LNCAP (cell line): ENCODE measurements at regions not wholly inside any gene's neighbourhood (a gene's known extent, or its start where the extent isn't known, plus 50 kb on each side); places are given as distances from the start of the nearest gene placed in this dataset.

ENCODE experiments used
- CTCF ChIP-seq: fragments of 450-650 bp; IDR thresholded peaks from 2 replicates; pipeline ENCODE4 v1.5.1; 2017; ENCODE audit warnings: mild to moderate bottlenecking

GRCh38 chr12:98453070-98453469 is 62.3 kb upstream of the TMPO start:
- TF ChIP-seq CTCF: no peak

DNA sequence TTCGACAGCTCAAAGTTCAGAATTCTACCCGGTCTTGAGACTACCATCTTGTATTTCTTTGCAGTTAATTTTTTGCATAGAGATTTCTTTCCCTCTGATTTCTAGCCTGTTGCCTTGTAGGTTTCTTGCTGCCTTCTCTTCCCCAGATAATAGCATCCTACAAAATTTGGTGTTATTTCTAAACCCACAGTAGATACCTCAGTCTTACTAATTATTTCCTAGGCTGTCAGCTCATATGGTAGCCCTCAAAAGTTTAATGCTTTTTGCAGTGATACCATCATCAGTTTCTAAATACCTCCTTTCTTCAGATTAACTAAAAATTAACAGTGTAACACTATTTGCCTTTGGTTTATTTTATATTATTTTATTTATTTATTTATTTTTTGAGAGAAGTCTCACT is 61.9 kb upstream of the TMPO start:
- no peak for TF ChIP-seq CTCF

DNA sequence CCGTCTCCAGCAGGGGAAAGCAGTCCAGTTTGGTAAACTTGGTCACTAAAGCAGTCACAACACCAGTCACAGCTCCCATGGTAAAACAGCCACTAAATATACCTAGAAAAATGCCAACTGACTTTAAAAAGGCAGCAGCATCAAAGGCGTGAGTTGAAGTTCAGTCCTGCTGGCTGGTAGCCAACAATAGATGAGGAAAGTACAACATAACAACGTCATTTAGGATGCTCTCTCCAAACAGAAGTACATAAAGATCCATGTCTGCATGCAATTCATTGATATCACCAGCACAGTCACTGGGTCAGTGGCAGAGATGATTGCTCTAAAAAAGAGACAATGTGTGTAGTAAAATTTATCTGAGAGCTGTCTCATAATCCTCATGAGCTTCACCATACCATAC is 59.3 kb upstream of the TMPO start:
- TF ChIP-seq CTCF: no peak

DNA sequence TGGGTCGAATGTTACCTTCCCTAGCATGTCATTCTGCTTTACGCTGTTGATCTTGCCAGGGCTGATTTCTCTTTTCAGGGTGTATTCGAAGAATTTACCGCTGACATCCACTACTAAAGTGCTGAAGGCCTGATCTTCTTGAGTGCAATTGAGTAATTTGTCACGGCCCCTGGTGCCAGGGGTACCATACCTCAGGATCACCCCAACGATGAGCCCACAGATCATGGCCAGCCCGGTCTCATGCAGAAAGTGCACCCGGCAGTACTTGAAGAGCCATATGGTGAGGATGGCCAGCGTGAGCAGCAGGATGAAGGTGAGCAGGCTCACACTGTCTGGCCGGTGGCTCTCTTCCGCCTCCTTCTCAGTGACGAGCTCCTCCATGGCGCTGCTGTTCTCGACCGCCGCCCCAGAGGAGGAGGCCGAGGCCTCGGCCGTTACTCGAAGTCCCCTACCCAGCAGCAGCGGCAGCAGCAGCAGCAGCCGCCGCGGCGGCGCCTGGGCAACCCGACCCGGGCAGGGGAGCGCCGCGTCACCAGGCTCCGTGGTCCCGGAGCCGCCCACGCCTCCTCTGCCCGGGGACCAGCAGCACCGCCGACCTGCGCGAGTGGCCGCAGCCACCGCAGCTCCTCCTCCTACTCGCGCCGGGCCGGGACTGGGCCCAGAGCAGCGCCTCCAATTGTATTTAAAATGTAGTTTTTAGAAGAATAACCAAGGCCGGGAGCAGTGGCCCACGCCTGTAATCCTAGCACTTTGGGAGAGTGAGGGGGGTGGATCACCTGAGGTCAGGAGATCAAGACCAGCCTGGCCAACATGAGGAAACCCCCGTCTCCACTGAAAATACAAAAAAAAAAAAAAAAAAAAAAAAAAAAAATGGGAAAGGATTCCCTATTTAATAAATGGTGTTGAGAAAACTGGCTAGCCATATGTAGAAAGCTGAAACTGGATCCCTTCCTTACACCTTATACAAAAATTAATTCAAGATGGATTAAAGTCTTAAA is 58.5 kb upstream of the TMPO start:
- no peak for TF ChIP-seq CTCF

DNA sequence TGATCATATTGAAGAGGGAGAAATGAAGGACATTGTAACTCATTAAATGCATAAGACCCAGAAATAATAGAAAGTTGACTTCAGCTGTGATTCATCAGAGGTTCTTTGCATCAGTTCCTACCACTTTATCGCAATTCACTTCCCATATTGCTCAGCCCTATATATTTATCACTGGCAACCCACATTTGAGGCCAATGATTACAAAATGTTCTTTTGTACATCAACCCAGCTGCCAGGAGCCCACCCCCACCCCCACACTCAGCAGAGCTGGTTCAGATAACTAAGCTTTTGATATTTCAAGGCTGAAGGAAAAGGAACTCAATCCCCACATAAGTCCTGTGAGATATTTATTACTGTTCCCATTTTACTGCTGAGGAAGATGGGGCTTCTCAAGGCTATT is 51.2 kb upstream of the TMPO start:
- no peak for TF ChIP-seq CTCF

DNA sequence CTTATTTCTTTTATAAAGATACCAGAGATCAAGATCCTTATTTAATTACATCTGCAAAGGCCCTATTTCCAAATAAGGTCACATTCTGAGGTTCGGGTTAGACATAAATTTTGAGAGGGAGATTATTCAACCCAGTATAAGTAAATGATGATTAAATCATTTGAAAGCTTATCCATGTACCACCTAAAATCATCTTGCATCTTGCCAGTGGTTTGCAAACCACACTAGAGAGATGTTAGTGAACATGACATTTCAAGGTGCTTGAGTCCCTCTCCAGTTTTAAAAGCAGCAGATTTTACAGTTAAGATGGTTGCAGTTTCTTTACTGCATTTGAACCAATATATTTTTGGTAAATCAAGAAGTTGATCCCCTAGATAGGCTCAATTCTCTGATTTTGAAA is 49.9 kb upstream of the TMPO start:
- no peak for TF ChIP-seq CTCF
